ENCODE measurements at regions not wholly inside any gene's neighbourhood (a gene's known extent, or its start where the extent isn't known, plus 50 kb on each side); places are given as distances from the start of the nearest gene placed in this dataset.

DNA sequence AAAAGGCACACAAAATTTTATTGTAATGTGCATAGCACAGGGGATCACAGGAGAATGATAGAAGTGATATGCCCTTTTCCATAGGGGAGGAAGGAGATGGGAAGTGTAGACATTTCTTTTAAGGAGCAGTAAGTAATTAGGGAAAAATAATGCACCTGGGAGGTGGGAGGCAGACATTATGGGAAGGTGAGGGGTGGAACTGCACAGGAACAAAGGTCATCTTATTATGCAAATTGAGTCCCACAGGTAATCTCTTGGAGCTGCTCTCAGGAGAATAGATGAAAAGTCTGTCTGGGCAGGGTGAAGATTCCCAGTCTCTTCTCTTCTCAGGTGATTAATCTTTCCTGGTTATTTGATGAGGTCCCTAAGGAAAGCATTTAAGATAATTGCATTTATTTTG is 331.5 kb downstream of the ENC1 start:
- no peak for DNase-seq

DNA sequence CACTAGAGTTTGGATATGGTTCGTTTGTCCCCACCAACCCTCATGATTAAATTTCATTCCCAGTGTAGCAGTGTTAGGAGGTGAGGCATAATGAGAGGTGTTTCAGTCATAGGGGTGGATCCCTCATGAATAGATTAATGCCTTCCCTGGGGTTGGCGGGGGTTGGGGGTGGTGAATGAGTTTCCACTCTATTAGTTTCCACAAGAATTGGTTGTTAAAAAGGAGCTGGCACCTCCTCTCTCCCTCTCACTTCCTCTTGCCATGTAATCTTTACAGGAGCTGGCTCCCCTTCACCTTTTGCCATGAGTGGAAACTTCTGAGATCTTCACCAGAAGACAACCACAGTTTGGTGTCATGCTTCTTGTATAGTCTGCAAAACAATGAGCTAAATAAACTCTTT is 333.7 kb downstream of the ENC1 start:
- DNase-seq, result no peak

GRCh38 chr5:74304536-74304935 is 336.0 kb downstream of the ENC1 start:
- no peak for DNase-seq

DNA sequence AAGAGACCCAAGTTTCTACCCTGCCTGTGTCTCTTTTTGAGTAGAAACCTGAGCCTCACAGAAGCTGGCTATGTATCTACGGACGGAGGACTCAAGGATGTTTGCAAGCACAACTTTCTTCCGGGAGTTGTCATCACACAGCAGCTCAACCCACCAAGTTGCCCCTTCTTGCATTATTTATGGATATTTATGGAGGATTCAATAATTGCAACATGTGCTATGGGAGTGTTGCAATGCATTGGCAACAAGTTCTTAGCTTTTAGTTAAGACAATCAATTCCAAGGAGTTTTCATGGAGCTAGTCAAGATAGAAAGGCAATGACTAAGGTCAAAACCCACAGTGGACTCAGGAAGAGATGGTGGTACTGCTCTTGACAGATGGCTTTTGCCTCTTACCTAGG is 336.9 kb downstream of the ENC1 start:
- DNase-seq, result no peak

- DNase-seq, result no peak
These were observed 339.0 kb downstream of the ENC1 start for GRCh38 chr5:74301576-74301975.

- no peak for DNase-seq
These were observed 339.6 kb downstream of the ENC1 start for GRCh38 chr5:74300808-74301389.

GRCh38 chr5:74299833-74300232 is 340.7 kb downstream of the ENC1 start:
- DNase-seq, result no peak

DNA sequence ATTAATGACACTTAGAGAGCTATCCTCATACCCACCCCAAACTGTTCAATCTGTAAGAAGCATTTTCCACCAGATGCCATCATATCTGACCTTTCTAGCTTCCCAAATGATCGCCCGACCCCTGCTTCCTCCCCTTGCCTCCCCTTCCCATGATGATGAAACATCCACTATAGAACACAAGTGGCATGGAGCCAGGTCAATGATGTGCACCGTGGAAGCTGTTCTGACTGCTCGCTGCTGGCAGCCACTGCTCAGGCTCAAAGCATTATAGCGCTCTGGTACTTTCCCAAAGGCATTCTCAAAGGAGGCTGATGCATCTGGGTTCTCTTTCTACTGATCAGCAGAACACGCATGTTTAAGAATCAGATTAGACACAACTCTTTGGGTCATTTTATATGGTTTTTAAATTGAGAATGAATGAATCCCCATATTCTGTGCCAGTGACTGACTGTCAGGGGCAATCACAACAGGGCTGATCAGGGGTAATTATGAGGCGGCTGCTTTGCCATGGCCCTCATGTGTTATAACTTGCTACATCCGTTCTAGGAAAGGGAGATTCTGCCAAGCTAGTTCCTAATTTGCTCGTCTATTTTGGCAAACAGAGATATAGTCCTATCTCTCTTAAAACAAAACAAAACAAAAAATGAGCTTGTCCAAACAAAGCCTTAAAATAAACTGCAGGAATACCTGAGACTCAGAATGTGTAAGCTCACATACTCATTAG is 343.7 kb downstream of the ENC1 start:
- no peak for DNase-seq

DNA sequence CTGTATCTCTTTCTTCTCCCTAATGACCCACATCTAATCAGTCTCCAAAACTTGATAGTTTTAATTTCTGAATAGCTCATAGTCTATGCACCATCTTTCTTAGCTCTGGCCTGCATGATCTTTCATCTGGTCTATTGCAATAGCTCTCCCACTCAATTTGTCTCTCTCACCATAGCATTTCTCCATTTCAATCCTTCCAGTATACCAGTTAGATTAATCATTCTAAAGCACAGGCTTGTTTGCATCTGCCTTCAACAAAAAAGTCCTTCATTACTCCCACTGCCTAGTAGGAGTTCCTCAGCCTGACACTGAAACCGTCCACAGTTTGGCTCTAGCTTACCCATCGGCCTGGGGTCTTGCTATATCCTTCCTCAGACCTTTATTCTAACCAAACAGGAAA is 344.9 kb downstream of the ENC1 start:
- no peak for DNase-seq

DNA sequence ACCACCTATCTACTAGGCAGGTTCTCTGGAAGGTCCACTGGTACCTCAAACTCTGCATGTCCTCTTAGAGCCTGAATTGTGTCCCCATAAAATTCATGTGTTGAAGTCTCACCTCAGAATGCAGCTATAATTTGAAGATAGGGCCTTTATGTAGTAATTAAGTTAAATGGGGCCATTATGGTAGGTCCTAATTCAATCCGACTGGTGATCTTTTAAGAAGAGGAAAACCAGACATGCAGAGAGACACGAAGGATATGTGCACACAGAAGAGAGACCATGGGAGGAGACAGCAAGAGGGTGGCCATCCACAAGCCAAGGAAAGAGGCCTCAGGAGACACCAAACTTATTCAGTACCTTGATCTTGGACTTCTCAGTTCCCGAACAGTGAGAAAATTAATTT is 345.4 kb downstream of the ENC1 start:
- no peak for DNase-seq

- DNase-seq, result no peak
These were observed 346.3 kb downstream of the ENC1 start for GRCh38 chr5:74294231-74294705.

DNA sequence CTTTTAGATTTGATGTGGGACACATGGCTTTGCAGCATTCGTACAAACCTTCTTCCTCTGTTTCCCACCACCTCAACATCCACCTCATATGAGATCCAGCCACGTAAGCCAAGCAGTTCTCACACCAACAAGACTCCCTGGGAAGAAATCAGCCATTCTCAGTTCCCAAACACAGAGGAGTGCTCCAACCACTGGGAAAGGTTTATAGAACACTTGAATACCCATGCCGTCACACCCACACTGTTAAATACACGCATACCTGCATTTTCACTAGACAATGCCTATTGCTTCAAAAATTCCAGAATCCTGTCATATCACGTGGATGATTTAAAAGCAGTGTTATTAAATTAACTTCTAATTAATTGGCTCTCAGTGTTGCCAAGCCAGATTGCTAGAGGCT is 347.3 kb downstream of the ENC1 start:
- no peak for DNase-seq

GRCh38 chr5:74290634-74291241 is 349.8 kb downstream of the ENC1 start:
- DNase-seq, result no peak

- no peak for DNase-seq
These were observed 350.8 kb downstream of the ENC1 start for GRCh38 chr5:74289691-74290090.

DNA sequence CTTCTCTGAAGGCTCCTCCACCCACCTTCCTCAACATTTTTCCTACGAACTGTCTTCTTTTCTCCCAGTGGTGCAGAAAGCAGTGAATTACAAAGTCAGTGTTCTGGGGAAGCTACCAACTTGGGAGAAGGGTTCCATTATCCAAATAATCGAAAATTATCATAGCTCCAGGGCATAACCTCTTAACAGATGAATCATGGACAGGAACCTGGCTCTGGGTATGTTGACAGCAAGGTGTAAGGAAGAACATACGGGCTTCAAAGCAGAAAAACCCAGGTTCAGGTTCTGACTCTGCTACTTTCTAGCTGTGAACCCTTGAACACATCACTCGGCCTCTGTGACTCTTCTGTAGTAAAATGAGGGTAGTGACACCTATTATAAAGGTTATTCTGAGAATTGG is 351.3 kb downstream of the ENC1 start:
- no peak for DNase-seq

DNA sequence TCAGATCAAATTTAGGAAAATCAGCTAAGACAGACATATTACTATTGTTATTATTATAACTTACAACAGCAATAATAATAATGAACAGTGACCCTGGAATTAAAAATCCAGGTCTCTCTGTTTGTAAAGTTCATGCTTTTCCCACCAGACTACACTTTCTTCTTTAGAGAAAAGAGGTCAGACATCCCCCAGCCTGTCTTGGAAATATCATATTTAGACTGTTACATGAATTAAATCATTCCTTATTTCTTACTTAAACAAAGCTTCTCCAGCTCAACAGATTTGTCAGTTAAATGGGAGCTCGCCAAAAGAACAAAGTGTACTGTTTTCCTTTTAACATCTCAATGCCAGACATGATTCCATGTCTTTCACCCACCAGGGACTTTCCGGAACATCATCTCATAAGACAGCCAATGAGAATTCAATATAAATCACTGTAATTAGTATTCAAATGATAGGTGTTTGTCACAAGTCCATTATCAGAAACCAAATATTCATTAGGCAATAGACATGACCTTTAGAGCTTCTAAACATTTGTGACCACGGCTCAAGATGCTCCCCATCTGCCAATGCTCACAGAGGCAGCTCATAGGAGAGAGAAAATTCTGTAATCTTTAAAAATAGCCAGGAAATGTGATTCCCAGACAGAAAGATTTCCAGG is 351.9 kb downstream of the ENC1 start:
- DNase-seq, result no peak

DNA sequence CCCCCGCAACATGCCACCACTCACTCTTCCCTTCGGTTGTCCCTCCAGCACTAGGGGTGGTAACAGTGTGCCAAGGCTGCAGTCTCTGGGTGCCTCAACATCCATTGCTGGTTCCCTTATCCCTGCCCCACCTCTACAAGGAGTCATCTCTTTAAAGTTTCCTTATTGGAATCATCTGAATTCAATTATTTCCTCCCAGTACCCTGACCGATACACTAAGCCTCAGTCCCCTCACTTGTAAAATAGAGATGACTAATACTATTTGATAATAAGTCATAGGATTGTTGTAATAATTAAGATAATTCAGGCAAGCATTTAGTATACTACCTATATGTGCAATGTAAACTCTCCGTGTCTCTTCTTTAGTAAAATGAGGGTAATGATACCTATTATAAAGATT is 352.5 kb downstream of the ENC1 start:
- no peak for DNase-seq

DNA sequence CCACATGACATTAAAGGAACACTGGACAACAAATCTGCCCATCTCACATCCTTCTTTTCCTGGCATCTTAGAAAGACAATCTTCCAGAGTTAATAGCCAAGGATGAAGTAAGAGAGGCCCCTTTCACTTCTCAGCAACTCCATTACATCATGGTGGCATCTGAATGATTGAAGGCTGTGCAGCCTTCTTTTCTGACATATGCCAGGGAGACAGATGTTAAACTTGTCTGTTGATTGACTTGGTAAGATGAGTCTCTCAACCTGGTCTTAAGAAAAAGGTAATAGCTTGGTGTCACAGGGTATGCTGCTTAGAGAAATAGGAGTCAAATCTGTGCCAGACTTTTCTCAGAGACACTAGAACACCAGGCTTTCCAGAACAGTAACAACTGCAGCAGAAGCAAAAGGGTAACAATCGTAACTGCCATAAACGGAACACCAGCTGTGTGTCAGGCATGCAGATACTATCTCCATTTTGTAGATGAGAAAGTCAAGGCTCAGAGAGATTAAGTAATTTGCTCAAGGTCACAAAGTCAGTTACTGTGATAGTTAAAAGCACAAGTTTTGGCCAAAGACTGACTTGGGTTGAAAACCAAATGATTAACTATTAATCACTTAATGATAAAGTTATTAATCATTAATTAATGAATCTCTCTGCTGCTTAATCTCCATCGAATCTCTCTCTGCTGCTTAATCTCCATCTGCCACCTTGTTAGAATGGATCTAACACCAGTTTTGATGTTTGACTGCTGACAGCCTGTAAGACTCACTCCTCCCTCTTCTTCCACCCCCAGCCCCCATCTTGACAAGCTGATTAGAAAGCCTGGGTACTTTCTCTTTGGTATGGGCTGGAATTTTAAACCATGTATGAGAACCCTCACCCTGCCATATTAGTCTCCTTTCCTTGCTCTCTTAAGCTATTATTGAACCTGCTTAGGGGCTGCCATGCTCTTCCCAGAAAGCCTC is 353.5 kb downstream of the ENC1 start:
- no peak for DNase-seq

GRCh38 chr5:74285675-74286280 is 354.8 kb downstream of the ENC1 start:
- no peak for DNase-seq

- no peak for DNase-seq
These were observed 358.0 kb downstream of the ENC1 start for GRCh38 chr5:74282490-74282889.

DNA sequence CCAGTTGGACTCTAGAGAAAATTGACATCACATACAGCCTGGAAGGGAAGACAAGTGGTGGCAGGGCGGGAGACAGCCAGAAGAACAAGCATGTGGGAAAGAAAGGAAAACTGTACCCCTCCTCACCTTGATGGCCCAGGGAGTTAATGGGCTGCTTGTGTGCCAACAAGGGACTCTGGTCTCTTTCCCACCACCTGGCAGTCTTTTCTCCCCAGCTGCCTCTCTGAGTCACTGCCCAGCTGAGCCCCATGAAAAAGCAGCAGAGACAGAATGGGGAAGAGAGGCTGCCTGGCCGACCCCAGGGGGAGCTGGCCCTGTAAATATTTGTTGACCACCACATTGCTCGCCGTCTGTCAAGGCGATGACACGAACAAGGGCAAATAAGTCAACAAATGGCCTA is 359.4 kb downstream of the ENC1 start:
- no peak for DNase-seq

DNA sequence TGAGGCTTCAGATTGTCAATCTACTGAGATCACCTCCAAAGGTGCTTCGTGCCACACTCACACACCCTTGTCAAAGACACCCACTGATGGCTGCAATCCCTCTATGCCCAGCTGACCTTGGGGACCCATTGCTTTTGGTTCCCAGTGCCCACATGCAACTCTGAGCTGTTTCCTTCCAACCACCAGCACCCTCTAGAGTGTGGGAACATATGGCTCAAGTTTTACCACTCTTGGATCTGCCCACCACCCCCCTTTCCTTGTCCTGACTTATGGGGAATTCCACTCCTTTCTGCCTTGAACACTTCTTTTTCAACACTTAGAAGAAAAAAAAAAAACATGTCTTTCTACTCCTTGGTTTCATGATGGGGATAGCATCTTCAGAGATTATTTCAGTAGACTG is 360.2 kb downstream of the ENC1 start:
- DNase-seq, result no peak
